ENCODE measurements at regions not wholly inside any gene's neighbourhood (a gene's known extent, or its start where the extent isn't known, plus 50 kb on each side); places are given as distances from the start of the nearest gene placed in this dataset.

DNA sequence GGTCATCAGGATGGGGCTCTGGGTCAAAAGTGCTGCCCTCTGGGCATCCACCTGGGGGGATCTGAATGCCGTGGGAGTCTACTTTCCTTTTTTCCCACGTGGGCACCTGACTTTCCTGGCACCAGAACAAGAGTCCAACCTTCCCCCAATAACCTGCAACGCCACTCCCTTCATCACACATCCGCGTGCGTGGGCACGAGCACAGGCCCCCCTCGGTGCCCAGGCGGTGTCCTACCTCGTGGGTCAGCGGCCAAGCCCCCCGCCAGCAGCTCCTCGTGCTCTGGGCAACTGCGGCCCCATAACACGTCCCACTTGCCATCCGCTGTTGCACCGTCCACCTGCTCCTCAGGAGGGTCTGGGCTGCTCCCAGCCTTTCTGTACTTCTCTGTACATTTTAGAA lies 87.0 kb downstream of the YTHDF1 start:
- WGBS = 81% methylated on average over 17 of the region's 17 CpGs
- H3K27me3 ChIP-seq (ENCODE audit: control insufficient read depth in 4 of 4, insufficient read depth in 4 of 4, low read length in 3 of 4) = peaks cover 0 to 6% (median 2%) of the 10 kb centered on the region in 4 donors
- TF ChIP-seq, protein P1, sequence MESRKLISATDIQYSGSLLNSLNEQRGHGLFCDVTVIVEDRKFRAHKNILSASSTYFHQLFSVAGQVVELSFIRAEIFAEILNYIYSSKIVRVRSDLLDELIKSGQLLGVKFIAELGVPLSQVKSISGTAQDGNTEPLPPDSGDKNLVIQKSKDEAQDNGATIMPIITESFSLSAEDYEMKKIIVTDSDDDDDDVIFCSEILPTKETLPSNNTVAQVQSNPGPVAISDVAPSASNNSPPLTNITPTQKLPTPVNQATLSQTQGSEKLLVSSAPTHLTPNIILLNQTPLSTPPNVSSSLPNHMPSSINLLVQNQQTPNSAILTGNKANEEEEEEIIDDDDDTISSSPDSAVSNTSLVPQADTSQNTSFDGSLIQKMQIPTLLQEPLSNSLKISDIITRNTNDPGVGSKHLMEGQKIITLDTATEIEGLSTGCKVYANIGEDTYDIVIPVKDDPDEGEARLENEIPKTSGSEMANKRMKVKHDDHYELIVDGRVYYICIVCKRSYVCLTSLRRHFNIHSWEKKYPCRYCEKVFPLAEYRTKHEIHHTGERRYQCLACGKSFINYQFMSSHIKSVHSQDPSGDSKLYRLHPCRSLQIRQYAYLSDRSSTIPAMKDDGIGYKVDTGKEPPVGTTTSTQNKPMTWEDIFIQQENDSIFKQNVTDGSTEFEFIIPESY (IDR thresholded peaks at IDR 0.05) = no peak
- TF ChIP-seq YY1 (IDR thresholded peaks at IDR 0.05) (no peak), FOXA2 (IDR thresholded peaks at IDR 0.05) (no peak)

DNA sequence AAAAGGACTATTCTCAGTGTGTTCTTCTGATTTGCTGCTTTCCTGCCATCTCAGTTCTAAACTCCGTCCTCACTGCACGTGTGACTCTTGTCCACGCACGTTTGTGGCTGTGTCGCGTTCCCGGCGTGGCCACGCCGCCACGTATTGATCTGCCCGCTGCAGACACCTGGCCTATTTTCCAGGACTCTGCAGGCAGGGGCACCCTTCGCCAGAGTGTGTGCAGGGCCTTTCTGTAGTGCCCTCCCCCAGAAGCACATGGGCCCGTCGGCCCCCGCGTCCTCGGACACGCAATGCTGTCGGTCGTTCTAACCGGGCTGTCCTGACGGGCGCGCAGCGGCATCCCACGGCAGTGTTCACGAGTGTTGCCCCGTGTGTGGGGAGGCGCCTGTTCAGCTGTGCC lies 87.6 kb downstream of the YTHDF1 start:
- no peak for DNase-seq (ENCODE audit: low spot score)
- Histone ChIP-seq H3K27ac (ENCODE audit: low read depth in 1 of 2, low read length in 2 of 2) (no peak overlapping the region), H3K4me1 (ENCODE audit: control insufficient read depth in 4 of 4, insufficient read depth in 4 of 4, low read length in 3 of 4) (no peaks in the 10 kb centered on the region), H3K9ac (ENCODE audit: low read depth in 1 of 2, low read length in 2 of 2) (no peak overlapping the region), H3K27me3 (ENCODE audit: control insufficient read depth in 4 of 4, insufficient read depth in 4 of 4, low read length in 3 of 4) (peaks cover 0 to 6% (median 2%) of the 10 kb centered on the region in 4 donors), H3K36me3 (ENCODE audit: control insufficient read depth in 4 of 4, insufficient read depth in 3 of 4, low read depth in 1 of 4, low read length in 3 of 4) (no peaks in the 10 kb centered on the region), H3K9me3 (ENCODE audit: control insufficient read depth in 4 of 4, low read length in 3 of 4) (no peaks in the 10 kb centered on the region), H3K4me3 (ENCODE audit: low read depth in 1 of 3, low read length in 3 of 3) (no peak overlapping the region)
- TF ChIP-seq, protein P2, sequence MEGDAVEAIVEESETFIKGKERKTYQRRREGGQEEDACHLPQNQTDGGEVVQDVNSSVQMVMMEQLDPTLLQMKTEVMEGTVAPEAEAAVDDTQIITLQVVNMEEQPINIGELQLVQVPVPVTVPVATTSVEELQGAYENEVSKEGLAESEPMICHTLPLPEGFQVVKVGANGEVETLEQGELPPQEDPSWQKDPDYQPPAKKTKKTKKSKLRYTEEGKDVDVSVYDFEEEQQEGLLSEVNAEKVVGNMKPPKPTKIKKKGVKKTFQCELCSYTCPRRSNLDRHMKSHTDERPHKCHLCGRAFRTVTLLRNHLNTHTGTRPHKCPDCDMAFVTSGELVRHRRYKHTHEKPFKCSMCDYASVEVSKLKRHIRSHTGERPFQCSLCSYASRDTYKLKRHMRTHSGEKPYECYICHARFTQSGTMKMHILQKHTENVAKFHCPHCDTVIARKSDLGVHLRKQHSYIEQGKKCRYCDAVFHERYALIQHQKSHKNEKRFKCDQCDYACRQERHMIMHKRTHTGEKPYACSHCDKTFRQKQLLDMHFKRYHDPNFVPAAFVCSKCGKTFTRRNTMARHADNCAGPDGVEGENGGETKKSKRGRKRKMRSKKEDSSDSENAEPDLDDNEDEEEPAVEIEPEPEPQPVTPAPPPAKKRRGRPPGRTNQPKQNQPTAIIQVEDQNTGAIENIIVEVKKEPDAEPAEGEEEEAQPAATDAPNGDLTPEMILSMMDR (IDR thresholded peaks at IDR 0.05; ENCODE audit: low read depth, low read length, missing input control) = no peak
- WGBS = 89% methylated on average over 30 of the region's 30 CpGs

More for the DNA sequence above, 87.0 kb downstream of the YTHDF1 start:
- Histone ChIP-seq H3K4me1 (ENCODE audit: control insufficient read depth in 4 of 4, insufficient read depth in 4 of 4, low read length in 3 of 4) (no peaks in the 10 kb centered on the region), H3K9me3 (ENCODE audit: control insufficient read depth in 4 of 4, low read length in 3 of 4) (no peaks in the 10 kb centered on the region), H3K4me3 (ENCODE audit: low read depth in 1 of 3, low read length in 3 of 3) (no peak overlapping the region), H3K27ac (ENCODE audit: low read depth in 1 of 2, low read length in 2 of 2) (no peak overlapping the region), H3K9ac (ENCODE audit: low read depth in 1 of 2, low read length in 2 of 2) (no peak overlapping the region), H3K36me3 (ENCODE audit: control insufficient read depth in 4 of 4, insufficient read depth in 3 of 4, low read depth in 1 of 4, low read length in 3 of 4) (no peaks in the 10 kb centered on the region)
- DNase-seq (ENCODE audit: low spot score) = no peak

DNA sequence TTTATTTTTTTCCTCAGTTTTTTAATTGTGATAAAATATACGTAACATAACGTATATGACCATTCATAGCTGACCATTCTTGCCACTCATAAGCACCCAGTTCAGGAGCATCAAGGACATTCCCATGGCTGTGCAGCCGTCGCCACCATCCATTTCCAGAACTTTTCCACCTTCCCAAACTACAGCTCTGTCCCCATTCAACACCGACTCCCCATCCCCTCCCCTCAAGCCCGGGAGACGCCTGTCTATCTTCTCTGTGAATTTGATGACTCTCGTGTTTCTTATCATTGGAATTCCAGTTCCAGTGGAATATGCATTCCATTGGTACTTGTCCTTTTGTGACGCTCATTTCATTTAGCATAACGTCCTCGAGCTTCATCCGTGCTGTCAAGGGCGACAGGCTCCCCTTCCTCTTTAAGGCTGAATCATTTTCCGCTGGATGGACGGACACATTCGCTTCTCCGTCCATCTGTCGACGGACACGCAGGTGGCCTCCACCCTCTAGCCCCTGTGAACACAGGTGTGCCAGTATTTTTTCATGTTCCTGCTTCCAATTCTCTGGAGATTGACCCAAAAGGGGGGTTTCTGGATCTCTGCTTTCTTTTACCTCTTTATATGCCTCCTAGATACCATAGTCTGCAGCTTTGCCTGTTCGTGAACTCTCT lies 88.1 kb downstream of the YTHDF1 start:
- Histone ChIP-seq H3K4me3 (ENCODE audit: low read depth in 1 of 3, low read length in 3 of 3) (no peak overlapping the region), H3K36me3 (ENCODE audit: control insufficient read depth in 4 of 4, insufficient read depth in 3 of 4, low read depth in 1 of 4, low read length in 3 of 4) (no peaks in the 10 kb centered on the region), H3K4me1 (ENCODE audit: control insufficient read depth in 4 of 4, insufficient read depth in 4 of 4, low read length in 3 of 4) (no peaks in the 10 kb centered on the region), H3K9me3 (ENCODE audit: control insufficient read depth in 4 of 4, low read length in 3 of 4) (no peaks in the 10 kb centered on the region), H3K27ac (ENCODE audit: low read depth in 1 of 2, low read length in 2 of 2) (no peak overlapping the region), H3K9ac (ENCODE audit: low read depth in 1 of 2, low read length in 2 of 2) (no peak overlapping the region), H3K27me3 (ENCODE audit: control insufficient read depth in 4 of 4, insufficient read depth in 4 of 4, low read length in 3 of 4) (peaks cover 0 to 6% (median 2%) of the 10 kb centered on the region in 4 donors)
- WGBS = 68% methylated on average over 21 of the region's 21 CpGs
- no peak for DNase-seq (ENCODE audit: low spot score)
- TF ChIP-seq EGR1 (IDR thresholded peaks at IDR 0.05; ENCODE audit: low read depth in 2 of 2) (no peak), GABPA (IDR thresholded peaks at IDR 0.05 in 1 of 2, conservative IDR thresholded peaks at IDR 0.05 in 1 of 2) (no peak), HNF4A (conservative IDR thresholded peaks at IDR 0.05) (no peak), JUND (IDR thresholded peaks at IDR 0.05) (no peak), FOXA1 (IDR thresholded peaks at IDR 0.05) (no peak), FOXA2 (IDR thresholded peaks at IDR 0.05) (no peak), SP1 (IDR thresholded peaks at IDR 0.05) (no peak), RXRA (IDR thresholded peaks at IDR 0.05) (no peak), YY1 (IDR thresholded peaks at IDR 0.05) (no peak)
- TF ChIP-seq, protein P3, sequence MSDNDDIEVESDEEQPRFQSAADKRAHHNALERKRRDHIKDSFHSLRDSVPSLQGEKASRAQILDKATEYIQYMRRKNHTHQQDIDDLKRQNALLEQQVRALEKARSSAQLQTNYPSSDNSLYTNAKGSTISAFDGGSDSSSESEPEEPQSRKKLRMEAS (IDR thresholded peaks at IDR 0.05) = no peak
- TF ChIP-seq, protein P4, sequence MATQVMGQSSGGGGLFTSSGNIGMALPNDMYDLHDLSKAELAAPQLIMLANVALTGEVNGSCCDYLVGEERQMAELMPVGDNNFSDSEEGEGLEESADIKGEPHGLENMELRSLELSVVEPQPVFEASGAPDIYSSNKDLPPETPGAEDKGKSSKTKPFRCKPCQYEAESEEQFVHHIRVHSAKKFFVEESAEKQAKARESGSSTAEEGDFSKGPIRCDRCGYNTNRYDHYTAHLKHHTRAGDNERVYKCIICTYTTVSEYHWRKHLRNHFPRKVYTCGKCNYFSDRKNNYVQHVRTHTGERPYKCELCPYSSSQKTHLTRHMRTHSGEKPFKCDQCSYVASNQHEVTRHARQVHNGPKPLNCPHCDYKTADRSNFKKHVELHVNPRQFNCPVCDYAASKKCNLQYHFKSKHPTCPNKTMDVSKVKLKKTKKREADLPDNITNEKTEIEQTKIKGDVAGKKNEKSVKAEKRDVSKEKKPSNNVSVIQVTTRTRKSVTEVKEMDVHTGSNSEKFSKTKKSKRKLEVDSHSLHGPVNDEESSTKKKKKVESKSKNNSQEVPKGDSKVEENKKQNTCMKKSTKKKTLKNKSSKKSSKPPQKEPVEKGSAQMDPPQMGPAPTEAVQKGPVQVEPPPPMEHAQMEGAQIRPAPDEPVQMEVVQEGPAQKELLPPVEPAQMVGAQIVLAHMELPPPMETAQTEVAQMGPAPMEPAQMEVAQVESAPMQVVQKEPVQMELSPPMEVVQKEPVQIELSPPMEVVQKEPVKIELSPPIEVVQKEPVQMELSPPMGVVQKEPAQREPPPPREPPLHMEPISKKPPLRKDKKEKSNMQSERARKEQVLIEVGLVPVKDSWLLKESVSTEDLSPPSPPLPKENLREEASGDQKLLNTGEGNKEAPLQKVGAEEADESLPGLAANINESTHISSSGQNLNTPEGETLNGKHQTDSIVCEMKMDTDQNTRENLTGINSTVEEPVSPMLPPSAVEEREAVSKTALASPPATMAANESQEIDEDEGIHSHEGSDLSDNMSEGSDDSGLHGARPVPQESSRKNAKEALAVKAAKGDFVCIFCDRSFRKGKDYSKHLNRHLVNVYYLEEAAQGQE (IDR thresholded peaks at IDR 0.05) = no peak
- TF ChIP-seq, protein P5, sequence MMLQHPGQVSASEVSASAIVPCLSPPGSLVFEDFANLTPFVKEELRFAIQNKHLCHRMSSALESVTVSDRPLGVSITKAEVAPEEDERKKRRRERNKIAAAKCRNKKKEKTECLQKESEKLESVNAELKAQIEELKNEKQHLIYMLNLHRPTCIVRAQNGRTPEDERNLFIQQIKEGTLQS (IDR thresholded peaks at IDR 0.05) = no peak
- TF ChIP-seq, protein P2 (IDR thresholded peaks at IDR 0.05; ENCODE audit: low read depth, low read length, missing input control) = no peak
